GDM1 (cell line): ENCODE measurements at regions not wholly inside any gene's neighbourhood (a gene's known extent, or its start where the extent isn't known, plus 50 kb on each side); places are given as distances from the start of the nearest gene placed in this dataset.

Source experiments
- DNase-seq: peaks from one replicate; lab custom pipeline; 2025; lab: John Stamatoyannopoulos, UW

DNA sequence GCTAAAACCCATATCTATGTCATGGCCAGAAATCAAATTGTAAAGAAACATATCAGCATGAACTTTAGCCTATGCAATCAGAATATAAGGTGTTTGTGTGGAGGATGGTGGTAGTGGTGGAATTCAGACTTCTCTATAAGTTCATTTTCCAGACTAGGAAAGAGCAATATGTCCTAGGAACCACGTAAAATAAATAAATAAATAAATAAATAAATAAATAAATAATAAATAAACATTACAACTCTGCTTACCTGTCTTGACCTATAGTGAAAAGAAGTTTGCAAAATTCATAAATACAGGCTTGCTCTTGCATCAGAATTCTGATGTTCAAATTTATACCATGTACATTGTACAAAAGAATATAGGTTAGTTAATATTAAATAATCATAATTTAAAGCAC, 1382.6 kb upstream of the ADGRL2 start:
- DNase-seq: no peak

DNA sequence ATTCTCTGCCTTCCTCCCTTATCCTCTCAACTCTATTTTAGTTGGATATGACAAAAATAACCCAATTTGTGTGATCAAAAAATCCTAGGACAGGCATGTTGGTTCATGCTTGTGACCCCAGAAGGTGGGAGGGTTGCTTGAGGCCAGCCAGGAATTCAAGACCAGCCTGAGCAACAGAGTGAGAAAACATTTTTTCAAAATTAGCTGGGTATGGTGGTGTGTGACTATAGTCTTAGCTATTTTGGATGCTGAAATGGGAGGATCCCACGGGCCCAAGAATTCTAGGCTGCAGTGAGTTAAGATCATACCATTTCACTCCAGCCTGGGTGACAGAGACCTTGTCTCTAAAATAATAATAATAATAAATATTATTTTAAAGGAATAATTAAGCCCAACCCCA, 1383.1 kb upstream of the ADGRL2 start:
- no peak for DNase-seq

DNA sequence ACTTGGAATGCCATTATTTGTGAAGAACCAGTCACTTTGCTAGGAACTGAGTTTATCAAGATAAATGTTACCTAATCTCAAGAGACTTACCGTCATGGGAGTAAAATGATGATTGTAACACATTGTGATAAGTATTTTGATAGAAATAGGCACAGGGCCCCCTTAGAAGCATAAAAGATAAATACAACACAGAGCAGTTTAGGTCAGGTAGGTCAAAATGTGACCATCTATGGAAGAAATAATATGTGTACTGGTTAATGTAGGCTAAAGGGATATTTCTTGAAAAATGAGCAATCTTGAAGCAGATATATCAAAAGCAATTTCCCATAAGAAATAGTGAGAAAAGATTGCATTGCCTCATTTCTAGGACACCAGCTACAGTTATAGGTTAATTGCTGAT, 1386.8 kb upstream of the ADGRL2 start:
- no peak for DNase-seq

GRCh38 chr1:80410233-80410632, 1390.5 kb upstream of the ADGRL2 start:
- DNase-seq: no peak

DNA sequence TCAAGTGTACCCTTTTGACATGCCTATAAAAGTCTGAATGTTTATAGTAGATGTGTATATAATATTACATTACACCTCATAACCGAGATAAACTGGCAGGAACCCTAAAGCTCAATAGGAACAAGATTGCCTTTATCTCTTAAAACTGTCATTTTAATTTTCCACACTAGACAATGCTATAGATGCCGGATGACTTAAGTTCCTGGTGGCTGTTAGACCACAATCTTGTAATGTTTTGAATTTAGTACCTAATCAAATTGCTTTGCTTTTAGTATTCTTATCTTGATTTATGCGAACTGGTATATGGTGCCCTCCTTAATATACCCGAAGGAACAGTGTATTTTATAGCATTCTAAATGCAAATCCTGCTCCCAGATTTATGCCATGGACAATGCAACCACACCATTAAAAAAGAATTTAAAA, 1397.0 kb upstream of the ADGRL4 start:
- DNase-seq: no peak

GRCh38 chr1:80402625-80403024, 1396.1 kb upstream of the ADGRL4 start:
- no peak for DNase-seq

DNA sequence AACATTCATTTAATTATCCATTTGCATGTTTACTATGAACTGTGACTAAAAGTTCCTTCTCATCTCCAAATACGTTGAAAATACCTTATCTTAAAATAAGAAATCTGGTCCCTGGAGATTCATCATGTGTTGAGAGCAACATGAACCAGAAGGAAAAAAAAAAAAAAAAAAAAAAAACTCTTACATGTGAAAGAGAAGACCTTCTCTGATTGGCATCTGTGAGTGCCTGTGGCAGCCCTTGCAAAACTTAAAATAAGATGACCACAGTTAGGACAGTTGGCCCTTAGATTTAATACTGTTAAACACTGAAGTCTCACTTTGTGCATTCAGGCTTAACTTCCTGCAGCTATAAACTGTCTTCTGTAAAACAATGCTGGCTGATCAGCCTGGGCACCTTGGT, 1395.2 kb upstream of the ADGRL4 start:
- DNase-seq: no peak

DNA sequence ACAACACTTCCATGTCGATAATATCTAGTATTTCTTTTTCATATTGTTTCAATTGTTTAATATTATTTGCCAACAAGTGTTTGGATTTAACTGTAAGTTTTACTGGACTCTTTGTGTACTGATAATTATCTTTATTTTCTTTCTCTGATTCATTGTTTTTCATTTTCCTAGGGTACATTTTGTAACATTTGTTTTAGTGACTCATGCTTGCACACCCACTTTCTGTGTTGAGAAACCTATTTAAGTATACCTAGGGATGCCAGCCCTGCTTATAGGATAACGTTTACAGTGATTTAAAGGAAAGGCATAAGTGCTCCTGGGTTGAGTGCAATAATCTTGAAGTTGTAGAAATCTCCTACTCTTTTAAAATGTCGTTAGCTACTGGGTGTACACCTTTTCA, 1386.0 kb upstream of the ADGRL4 start:
- DNase-seq: no peak

DNA sequence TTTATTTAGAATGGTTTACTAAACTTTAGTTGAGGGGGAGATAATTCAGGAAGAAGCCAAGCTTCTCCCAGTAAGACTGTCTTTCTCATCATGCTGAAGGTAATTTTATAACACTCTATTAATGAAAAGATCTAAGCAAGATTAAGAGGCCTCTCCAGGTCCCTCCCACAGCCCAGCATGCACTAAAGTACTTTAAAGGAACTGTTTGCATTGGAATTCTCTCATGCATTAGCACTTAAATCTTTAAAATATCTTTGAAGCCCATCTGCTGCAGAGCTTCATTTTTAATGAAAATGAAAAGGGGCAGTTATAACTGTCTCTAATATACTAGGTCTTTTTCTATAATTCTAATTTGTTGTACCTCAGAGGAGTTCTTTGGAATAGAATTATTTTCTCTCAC, 1379.1 kb upstream of the ADGRL4 start:
- DNase-seq: no peak

DNA sequence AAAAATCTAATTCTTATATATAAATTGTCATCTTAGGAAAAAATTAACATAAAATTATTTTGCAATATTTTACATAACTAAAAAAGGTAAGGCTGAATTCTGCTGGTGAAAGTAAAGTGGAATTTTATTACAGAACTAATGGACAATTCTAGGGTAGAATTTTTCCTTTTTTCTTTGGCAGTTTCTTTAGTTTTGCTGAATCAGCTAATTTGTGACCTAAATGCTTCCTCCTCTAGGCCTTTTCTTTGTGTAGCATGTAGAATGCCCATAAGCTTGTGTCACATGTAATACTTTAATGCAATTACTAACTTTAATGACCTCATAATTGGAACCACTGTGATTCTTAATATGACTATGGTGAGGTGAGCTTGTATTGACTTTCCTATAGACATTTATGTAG, 1378.4 kb upstream of the ADGRL4 start:
- no peak for DNase-seq

- no peak for DNase-seq
Observed at GRCh38 chr1:80384083-80384830, 1377.7 kb upstream of the ADGRL4 start.

DNA sequence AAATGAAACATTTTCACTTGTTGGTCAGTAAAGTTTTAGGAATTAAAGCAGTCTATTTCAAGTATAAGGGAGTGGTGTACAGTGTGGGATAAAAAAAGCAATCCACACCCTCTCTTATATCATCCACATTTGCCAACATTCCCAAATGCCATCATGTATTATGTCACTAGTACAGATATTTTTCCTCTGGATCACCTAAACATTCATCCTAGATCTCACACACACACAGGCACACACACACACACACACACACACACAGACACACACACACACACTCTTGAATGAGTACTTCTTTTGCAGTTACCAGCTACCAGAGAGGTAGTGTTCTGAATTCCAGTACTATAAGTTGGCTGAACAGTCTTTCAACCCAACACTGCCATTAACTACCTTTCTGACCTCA, 1369.1 kb upstream of the ADGRL4 start:
- no peak for DNase-seq

DNA sequence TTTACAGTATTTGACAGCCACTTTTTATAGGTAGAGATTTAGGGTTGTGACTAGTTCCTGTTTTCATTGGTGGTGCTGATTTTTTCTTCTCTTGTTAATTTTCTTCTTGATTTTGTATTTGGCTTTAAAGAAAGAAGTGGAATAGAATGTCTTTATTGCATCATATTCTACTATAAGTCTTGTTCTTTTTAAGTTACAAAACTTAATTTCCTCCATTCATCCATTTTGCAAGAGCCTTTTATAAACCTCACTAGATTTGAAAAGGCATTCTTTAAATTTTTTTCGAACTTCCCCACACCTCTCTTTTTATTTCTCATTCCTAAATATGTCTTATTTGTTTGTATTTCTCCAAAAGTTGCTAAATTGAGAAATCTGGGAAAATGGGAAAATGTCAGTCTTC, 1368.6 kb upstream of the ADGRL4 start:
- no peak for DNase-seq

DNA sequence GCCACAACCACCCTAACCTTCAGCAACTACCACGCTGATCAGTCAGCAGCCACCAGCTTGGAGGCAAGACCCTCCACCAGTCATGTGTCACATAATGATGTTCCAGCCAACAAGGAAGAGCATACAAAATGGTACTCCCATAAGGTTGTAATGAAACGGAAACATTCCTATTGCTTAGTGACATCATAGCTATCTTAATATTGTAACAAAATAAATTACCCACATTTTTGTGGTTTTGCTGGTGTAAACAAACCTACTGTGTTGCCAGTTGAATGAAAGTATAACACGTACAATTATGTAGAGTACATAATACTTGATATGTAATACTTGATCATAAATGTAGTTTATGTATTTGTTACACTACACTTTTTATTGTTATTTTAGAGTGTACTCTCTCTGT, 1363.2 kb upstream of the ADGRL4 start:
- no peak for DNase-seq

DNA sequence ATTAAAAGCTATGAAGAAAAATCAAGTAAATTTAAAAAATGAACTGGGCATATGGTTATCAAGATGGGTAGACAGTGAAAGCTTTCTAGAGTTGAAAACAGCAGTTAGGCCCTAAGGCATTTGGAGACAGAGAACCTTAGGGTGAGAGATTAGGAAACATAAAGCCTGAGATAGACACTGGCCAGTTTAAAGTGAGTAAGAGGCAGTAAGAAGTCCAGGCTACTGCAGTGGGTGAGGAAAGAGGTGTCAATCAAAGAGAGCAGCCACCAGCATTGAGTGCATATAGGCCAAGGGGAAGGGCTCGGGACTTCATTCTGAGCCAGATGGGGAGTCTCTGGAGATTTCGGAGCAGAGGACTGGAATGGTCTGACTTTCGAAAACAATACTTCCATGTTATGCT, 1360.5 kb upstream of the ADGRL4 start:
- DNase-seq: no peak

DNA sequence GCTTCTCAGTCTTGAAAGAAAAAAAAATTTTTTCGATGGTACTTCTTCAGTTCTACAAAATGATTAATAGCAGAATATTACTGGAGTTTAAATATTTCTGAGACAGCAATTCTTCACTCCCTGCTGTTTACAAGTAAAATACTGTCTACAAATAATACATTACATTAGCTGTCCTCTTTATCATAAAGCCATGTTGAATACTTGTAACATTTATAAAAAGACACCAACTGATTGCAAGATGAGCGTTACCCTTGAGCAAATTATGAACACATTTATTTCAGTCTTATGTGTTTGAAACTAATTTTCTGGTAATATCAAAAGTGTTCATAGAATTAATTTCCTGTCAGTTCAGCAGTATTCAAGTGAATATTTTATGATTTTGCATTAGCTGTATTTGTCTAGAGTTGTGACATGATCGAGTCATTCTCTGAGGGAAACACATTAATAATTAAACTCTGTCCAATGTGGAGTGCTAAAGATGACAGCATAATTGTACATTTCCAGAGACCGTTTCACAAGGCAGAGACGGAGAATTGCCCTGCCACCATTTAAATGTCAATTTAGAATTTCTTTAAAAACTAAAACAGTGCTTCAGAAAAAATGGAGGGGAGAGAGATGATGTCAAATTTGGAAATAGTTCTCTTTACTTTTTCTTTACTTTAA, 1359.0 kb upstream of the ADGRL4 start:
- no peak for DNase-seq

DNA sequence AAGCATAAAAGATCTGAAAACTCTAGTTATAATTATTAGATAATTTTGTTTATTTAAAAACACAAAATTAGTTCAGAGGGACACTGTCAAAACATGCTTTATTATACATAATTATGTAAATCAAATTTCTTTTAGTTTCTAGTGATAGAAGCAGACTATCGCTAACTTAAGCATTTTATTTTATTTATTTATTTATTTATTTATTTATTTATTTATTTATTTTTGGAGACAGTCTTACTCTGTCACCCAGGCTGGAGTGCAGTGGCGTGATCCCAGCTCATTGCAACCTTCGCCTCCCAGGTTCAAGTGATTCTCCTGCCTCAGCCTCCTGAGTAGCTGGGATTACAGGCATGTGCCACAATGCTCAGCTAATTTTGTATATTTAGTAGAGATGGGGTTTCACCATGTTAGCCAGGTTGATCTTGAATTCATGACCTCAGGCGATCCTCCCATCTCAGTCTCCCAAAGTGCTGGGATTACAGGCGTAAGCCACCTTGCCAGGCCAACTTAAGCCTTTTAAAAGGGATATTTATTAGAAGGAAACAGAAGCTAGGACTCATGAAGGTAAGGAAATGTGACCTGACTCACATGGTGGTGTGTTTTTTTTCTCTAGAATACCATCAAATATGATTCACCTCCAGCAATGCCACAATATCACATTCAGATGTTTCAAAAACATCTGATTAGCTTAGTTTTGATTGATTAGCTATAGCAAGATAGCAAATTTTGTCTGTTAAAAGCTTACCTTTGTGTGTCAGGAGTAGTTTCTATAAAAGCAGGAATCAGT, 1357.4 kb upstream of the ADGRL4 start:
- DNase-seq: no peak

GRCh38 chr1:80359666-80360065, 1353.1 kb upstream of the ADGRL4 start:
- DNase-seq: no peak

- no peak for DNase-seq
Observed at GRCh38 chr1:80349218-80349617, 1342.7 kb upstream of the ADGRL4 start.

GRCh38 chr1:80341021-80341420, 1334.5 kb upstream of the ADGRL4 start:
- no peak for DNase-seq

DNA sequence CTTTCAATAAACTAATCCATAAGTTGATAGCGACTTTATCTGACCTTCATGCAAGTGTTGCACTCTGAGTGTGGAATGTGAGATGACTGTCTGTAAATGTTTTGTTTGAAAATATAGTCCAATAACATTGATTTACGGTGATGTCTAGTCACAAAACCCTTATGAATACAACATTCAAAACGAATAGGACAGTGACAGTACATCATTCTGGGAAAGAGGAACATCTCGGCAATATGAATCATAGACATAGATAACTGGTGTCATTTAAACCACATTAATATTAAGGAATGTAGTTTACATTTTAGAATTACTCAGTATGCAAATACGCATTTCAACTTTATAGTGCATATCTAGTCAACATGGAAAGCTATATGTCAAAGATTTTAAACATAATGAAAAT, 1311.6 kb upstream of the ADGRL4 start:
- DNase-seq: no peak

- no peak for DNase-seq
Observed at GRCh38 chr1:80310703-80311245, 1304.2 kb upstream of the ADGRL4 start.

GRCh38 chr1:80305466-80305865, 1298.9 kb upstream of the ADGRL4 start:
- DNase-seq: no peak
